Panc1 (cell line): ENCODE measurements at regions not wholly inside any gene's neighbourhood (a gene's known extent, or its start where the extent isn't known, plus 50 kb on each side); places are given as distances from the start of the nearest gene placed in this dataset.

Experiments
- POLR2AphosphoS5 ChIP-seq: IDR thresholded peaks from 2 replicates; pipeline ENCODE4 v1.6.1; 2012; ENCODE audit warnings: mild to moderate bottlenecking, low read depth, low read length, moderate library complexity
- TF ChIP-seq, protein P1 (sequence below): fragments of 450-650 bp; IDR thresholded peaks from 2 replicates; pipeline ENCODE4 v1.5.1; 2017; ENCODE audit warnings: mild to moderate bottlenecking
- TF ChIP-seq, protein P2 (sequence below), 2 experiments: IDR thresholded peaks; 2 replicates each; pipeline ENCODE4 v1.6.1; 2011 to 2012; ENCODE audit warnings: low read depth in 2 of 2, control low read depth in 1 of 2, low read length in 1 of 2, mild to moderate bottlenecking in 1 of 2, moderate library complexity in 1 of 2; ENCODE audit not compliant: insufficient read depth in 1 of 2

DNA sequence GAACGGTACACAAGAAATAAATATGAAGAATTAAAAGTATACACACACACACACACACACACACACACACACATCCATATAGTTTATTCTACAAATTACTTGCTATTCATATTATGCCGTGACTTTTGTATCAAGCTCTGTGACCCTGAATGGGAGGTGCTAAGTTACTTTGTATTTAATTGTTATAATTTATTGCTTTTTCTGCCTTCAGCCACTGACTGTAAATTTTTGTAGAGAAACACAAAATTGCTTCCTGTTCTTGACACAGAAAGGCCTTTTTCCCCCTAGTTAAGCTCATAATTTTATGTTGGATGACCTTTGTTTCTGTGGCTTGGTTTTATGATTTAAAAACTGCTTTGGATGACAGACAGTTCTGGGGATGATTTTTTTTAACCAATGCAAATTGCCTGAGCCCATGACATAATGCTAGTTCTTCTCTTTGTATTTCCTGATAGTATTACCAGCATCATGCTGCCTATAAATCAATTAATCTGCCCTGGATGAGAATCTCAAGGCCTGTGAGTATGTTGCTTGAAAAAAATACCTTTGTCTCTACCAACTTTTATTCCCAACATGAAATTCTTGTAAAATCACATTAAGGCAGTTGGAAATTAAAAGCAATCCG is 140.0 kb downstream of the FMR1NB start:
- TF ChIP-seq, protein P1, sequence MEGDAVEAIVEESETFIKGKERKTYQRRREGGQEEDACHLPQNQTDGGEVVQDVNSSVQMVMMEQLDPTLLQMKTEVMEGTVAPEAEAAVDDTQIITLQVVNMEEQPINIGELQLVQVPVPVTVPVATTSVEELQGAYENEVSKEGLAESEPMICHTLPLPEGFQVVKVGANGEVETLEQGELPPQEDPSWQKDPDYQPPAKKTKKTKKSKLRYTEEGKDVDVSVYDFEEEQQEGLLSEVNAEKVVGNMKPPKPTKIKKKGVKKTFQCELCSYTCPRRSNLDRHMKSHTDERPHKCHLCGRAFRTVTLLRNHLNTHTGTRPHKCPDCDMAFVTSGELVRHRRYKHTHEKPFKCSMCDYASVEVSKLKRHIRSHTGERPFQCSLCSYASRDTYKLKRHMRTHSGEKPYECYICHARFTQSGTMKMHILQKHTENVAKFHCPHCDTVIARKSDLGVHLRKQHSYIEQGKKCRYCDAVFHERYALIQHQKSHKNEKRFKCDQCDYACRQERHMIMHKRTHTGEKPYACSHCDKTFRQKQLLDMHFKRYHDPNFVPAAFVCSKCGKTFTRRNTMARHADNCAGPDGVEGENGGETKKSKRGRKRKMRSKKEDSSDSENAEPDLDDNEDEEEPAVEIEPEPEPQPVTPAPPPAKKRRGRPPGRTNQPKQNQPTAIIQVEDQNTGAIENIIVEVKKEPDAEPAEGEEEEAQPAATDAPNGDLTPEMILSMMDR = no peak
- no peak for TF ChIP-seq POLR2AphosphoS5
- TF ChIP-seq, protein P2, sequence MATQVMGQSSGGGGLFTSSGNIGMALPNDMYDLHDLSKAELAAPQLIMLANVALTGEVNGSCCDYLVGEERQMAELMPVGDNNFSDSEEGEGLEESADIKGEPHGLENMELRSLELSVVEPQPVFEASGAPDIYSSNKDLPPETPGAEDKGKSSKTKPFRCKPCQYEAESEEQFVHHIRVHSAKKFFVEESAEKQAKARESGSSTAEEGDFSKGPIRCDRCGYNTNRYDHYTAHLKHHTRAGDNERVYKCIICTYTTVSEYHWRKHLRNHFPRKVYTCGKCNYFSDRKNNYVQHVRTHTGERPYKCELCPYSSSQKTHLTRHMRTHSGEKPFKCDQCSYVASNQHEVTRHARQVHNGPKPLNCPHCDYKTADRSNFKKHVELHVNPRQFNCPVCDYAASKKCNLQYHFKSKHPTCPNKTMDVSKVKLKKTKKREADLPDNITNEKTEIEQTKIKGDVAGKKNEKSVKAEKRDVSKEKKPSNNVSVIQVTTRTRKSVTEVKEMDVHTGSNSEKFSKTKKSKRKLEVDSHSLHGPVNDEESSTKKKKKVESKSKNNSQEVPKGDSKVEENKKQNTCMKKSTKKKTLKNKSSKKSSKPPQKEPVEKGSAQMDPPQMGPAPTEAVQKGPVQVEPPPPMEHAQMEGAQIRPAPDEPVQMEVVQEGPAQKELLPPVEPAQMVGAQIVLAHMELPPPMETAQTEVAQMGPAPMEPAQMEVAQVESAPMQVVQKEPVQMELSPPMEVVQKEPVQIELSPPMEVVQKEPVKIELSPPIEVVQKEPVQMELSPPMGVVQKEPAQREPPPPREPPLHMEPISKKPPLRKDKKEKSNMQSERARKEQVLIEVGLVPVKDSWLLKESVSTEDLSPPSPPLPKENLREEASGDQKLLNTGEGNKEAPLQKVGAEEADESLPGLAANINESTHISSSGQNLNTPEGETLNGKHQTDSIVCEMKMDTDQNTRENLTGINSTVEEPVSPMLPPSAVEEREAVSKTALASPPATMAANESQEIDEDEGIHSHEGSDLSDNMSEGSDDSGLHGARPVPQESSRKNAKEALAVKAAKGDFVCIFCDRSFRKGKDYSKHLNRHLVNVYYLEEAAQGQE (IDR thresholded peaks at IDR 0.05; ENCODE audit: insufficient read depth in 1 of 2, low read depth in 2 of 2, low read length in 1 of 2) = no peak
